IMR-90 (cell line): ENCODE measurements at regions not wholly inside any gene's neighbourhood (a gene's known extent, or its start where the extent isn't known, plus 50 kb on each side); places are given as distances from the start of the nearest gene placed in this dataset.

Experiments
- ATAC-seq: fragments of 200-7000 bp; cut with Tn5 transposase; 2 replicates; pipeline ENCODE4 v1.9.1; 2020; ENCODE audit warnings: low read depth, mild to moderate bottlenecking, moderate library complexity
- BruUV-seq: library from RNA; stranded (reverse); fragments of 400-500 nt; replicated peaks from 2 replicates; lab custom pipeline; 2021; lab: Mats Ljungman, UMichigan
- CTCF ChIA-PET: fragments of 300-600 bp; formaldehyde crosslinking; extraction: SDS; loops from one replicate; lab custom pipeline; 2021; ENCODE audit warnings: antibody characterized with exemption; lab: Yijun Ruan, JAX
- POLR2A ChIA-PET: fragments of 300-600 bp; sonication (Branson Sonifier 250); formaldehyde crosslinking; loops from one replicate; lab custom pipeline; 2022; ENCODE audit warnings: antibody characterized with exemption; ENCODE audit not compliant: unreplicated experiment; lab: Charles Lee
- DNase-seq: peaks from one replicate; pipeline ENCODE4 v3.0.0; 2013
- H2AFZ ChIP-seq: replicated peaks from 2 replicates; pipeline ENCODE3; 2013; ENCODE audit warnings: low read length, mild to moderate bottlenecking; ENCODE audit not compliant: poor library complexity
- H2AK5ac ChIP-seq: 2 replicates; pipeline ENCODE4 v1.6.1; 2013; ENCODE audit warnings: low read depth, low read length, inconsistent platforms
- H2AK9ac ChIP-seq: replicated peaks from 2 replicates; pipeline ENCODE3; 2013; ENCODE audit warnings: mild to moderate bottlenecking, low read depth, low read length, moderate library complexity; ENCODE audit not compliant: poor library complexity
- H2BK120ac ChIP-seq: 2 replicates; pipeline ENCODE4 v1.6.1; 2013; ENCODE audit warnings: low read depth, low read length, inconsistent platforms
- H2BK15ac ChIP-seq: 3 replicates; pipeline ENCODE4 v1.6.1; 2013; ENCODE audit warnings: low read depth, low read length, inconsistent platforms
- H2BK20ac ChIP-seq: 2 replicates; pipeline ENCODE4 v1.6.1; 2013; ENCODE audit warnings: low read depth, mild to moderate bottlenecking, inconsistent platforms, low read length, moderate library complexity
- H2BK5ac ChIP-seq: 2 replicates; pipeline ENCODE4 v1.6.1; 2013; ENCODE audit warnings: mild to moderate bottlenecking, low read depth, low read length, inconsistent platforms; ENCODE audit not compliant: poor library complexity, severe bottlenecking
- H3K14ac ChIP-seq: replicated peaks from 2 replicates; pipeline ENCODE4 v1.6.1; 2013; ENCODE audit warnings: low read depth, low read length, inconsistent platforms
- H3K18ac ChIP-seq: 2 replicates; pipeline ENCODE4 v1.6.1; 2013; ENCODE audit warnings: low read depth, low read length, control low read depth
- H3K23ac ChIP-seq: 2 replicates; pipeline ENCODE4 v1.6.1; 2013; ENCODE audit warnings: low read depth, low read length, inconsistent platforms
- H3K27ac ChIP-seq: 2 replicates; pipeline ENCODE4 v1.5.1; 2013; ENCODE audit warnings: mild to moderate bottlenecking, control low read depth, low read length; ENCODE audit not compliant: insufficient read depth
- H3K27me3 ChIP-seq: 2 replicates; pipeline ENCODE4 v1.6.1; 2013; ENCODE audit warnings: low read length; ENCODE audit not compliant: control insufficient read depth, insufficient read depth
- H3K36me3 ChIP-seq: 2 replicates; pipeline ENCODE4 v1.6.1; 2013; ENCODE audit warnings: low read length, mixed read lengths; ENCODE audit not compliant: control insufficient read depth, insufficient read depth
- H3K4ac ChIP-seq: 2 replicates; pipeline ENCODE4 v1.6.1; 2013; ENCODE audit warnings: low read depth, low read length, inconsistent platforms
- H3K4me1 ChIP-seq: 2 replicates; pipeline ENCODE4 v1.6.1; 2013; ENCODE audit warnings: low read length, mixed read lengths; ENCODE audit not compliant: control insufficient read depth, insufficient read depth
- H3K4me2 ChIP-seq: 2 replicates; pipeline ENCODE4 v1.6.1; 2013; ENCODE audit warnings: low read depth, mild to moderate bottlenecking, control low read depth, low read length, moderate library complexity
- H3K4me3 ChIP-seq: 2 replicates; pipeline ENCODE4 v1.5.1; 2013; ENCODE audit warnings: low read depth, mild to moderate bottlenecking, control low read depth, low read length, moderate library complexity; ENCODE audit not compliant: insufficient read depth
- H3K56ac ChIP-seq: 2 replicates; pipeline ENCODE4 v1.6.1; 2013; ENCODE audit warnings: low read length, inconsistent platforms; ENCODE audit not compliant: insufficient read depth; ENCODE audit errors: extremely low read depth
- H3K79me1 ChIP-seq, 2 experiments: 2 replicates each; pipeline ENCODE4 v1.6.1; 2013; ENCODE audit warnings: low read length in 2 of 2, inconsistent platforms in 1 of 2, low read depth in 1 of 2
- H3K9ac ChIP-seq: 2 replicates; pipeline ENCODE4 v1.6.1; 2013; ENCODE audit warnings: low read depth, low read length, control low read depth
- H3K9me1 ChIP-seq: 2 replicates; pipeline ENCODE4 v1.6.1; 2013; ENCODE audit warnings: low read length, inconsistent platforms; ENCODE audit not compliant: insufficient read depth
- H3K9me3 ChIP-seq: 2 replicates; pipeline ENCODE4 v1.6.1; 2013; ENCODE audit warnings: low read length; ENCODE audit not compliant: control insufficient read depth, insufficient read depth
- H4K20me1 ChIP-seq: 2 replicates; pipeline ENCODE4 v1.6.1; 2013; ENCODE audit warnings: low read length, inconsistent platforms; ENCODE audit not compliant: insufficient read depth
- H4K5ac ChIP-seq: 2 replicates; pipeline ENCODE4 v1.6.1; 2013; ENCODE audit warnings: mild to moderate bottlenecking, low read depth, low read length, control low read depth
- H4K8ac ChIP-seq, 2 experiments: 2 replicates each; pipeline ENCODE4 v1.6.1; 2013; ENCODE audit warnings: low read depth in 2 of 2, low read length in 2 of 2, control low read depth in 1 of 2, inconsistent platforms in 1 of 2
- H4K91ac ChIP-seq: 2 replicates; pipeline ENCODE4 v1.6.1; 2013; ENCODE audit warnings: low read depth, low read length, inconsistent platforms; ENCODE audit not compliant: insufficient read depth
- USF2 ChIP-seq: fragments of 150-350 bp; IDR thresholded peaks from 2 replicates; pipeline ENCODE4 v1.6.1; 2017; ENCODE audit warnings: mild to moderate bottlenecking, antibody characterized with exemption, low read length, low read depth
- WGBS, 2 experiments: methylation state at CpG; one replicate each; pipeline versions ENCODE4 v1.1.5 to v1.1.7; 2013; ENCODE audit warnings: missing lambda C conversion rate in 2 of 2; ENCODE audit not compliant: insufficient read length in 1 of 2; ENCODE audit errors: extremely low coverage in 2 of 2; 5-methylcytosine and 5-hydroxymethylcytosine counted together
- dilution Hi-C: fragments of 300-500 bp; cut with HindIII; formaldehyde crosslinking; loops from one replicate; pipeline ENCODE4 v1.14.3; 2018; ENCODE audit warnings: low sequenced_read_pairs; ENCODE audit not compliant: unreplicated experiment
- in situ Hi-C: fragments of 300-500 bp; cut with MboI; formaldehyde crosslinking; loops from 3 replicates; pipeline ENCODE4 v1.14.3; 2019; ENCODE audit warnings: low sequenced_read_pairs, inconsistent platforms, mixed read lengths
- intact Hi-C: fragments of 100-400 bp; cut with micrococcal nuclease; formaldehyde crosslinking; loops from 2 replicates; pipeline ENCODE4 v1.10.0; 2022

GRCh38 chr15:53129121-53129904 is 339.2 kb upstream of the ONECUT1 start:
- no peak overlapping the region for H2BK15ac ChIP-seq
- no peak overlapping the region for H2AFZ ChIP-seq
- no peak overlapping the region for H3K4ac ChIP-seq
- no peaks in the 10 kb centered on the region for H3K36me3 ChIP-seq
- ATAC-seq: no peak
- no peak overlapping the region for H3K27ac ChIP-seq
- no peak overlapping the region for H4K8ac ChIP-seq
- H3K9me1 ChIP-seq: no peaks in the 10 kb centered on the region
- ChIA-PET CTCF (no interaction called here), POLR2A (no interaction called here)
- H4K5ac ChIP-seq: no peak overlapping the region
- H4K20me1 ChIP-seq: no peaks in the 10 kb centered on the region
- H2AK5ac ChIP-seq: no peak overlapping the region
- no peak for DNase-seq
- no peak overlapping the region for H3K23ac ChIP-seq
- H3K9ac ChIP-seq: no peak overlapping the region
- H3K79me1 ChIP-seq: no peaks in the 10 kb centered on the region
- H3K27me3 ChIP-seq: no peaks in the 10 kb centered on the region
- no peak overlapping the region for H3K4me3 ChIP-seq
- H4K91ac ChIP-seq: no peak overlapping the region
- no TSS peak for BruUV-seq
- in situ Hi-C loops: no loop called here
- no peak for TF ChIP-seq USF2
- H3K4me2 ChIP-seq: no peak overlapping the region
- no peak overlapping the region for H3K14ac ChIP-seq
- H2BK20ac ChIP-seq: no peak overlapping the region
- 20% methylated on average over 2 of the region's 12 CpGs; no CpG with 5 or more reads in 1 of the 2 experiments for WGBS, 2 experiments
- H3K9me3 ChIP-seq: peaks cover 15% of the 10 kb centered on the region
- no peak overlapping the region for H3K18ac ChIP-seq
- H2AK9ac ChIP-seq: no peak overlapping the region
- no peak overlapping the region for H2BK120ac ChIP-seq
- dilution Hi-C loops: no loop called here
- no peak overlapping the region for H2BK5ac ChIP-seq
- no peaks in the 10 kb centered on the region for H3K4me1 ChIP-seq
- intact Hi-C loops: no loop called here
- H3K56ac ChIP-seq: no peak overlapping the region
